GM21619 (cell line): ENCODE measurements at regions not wholly inside any gene's neighbourhood (a gene's known extent, or its start where the extent isn't known, plus 50 kb on each side); places are given as distances from the start of the nearest gene placed in this dataset.
"Not testable (repeated sequence)": the region's sequence is repeated elsewhere in the genome, so short reads cannot be mapped to it uniquely, and the experiment has no call there.

Source experiments
- ATAC-seq: cut with Tn5 transposase; IDR thresholded peaks from one replicate; pipeline ENCODE4 v1.9.1; 2021; ENCODE audit not compliant: unreplicated experiment

- ATAC-seq: peak; percentile 99
These were observed 841.9 kb upstream of the ACO1 start for GRCh38 chr9:31542384-31543055.

GRCh38 chr9:31554941-31555340 is 829.5 kb upstream of the ACO1 start:
- no peak for ATAC-seq

GRCh38 chr9:31556667-31557463 is 827.6 kb upstream of the ACO1 start:
- ATAC-seq: no peak

- not testable (repeated sequence) for ATAC-seq
These were observed 812.3 kb upstream of the ACO1 start for GRCh38 chr9:31572190-31572589.

GRCh38 chr9:31573561-31573960 is 810.9 kb upstream of the ACO1 start:
- no peak for ATAC-seq

- ATAC-seq: no peak
These were observed 810.3 kb upstream of the ACO1 start for GRCh38 chr9:31574006-31574765.

GRCh38 chr9:31582071-31582470 is 802.4 kb upstream of the ACO1 start:
- no peak for ATAC-seq

- ATAC-seq: no peak
These were observed 801.9 kb upstream of the ACO1 start for GRCh38 chr9:31582561-31582960.

- ATAC-seq: no peak
These were observed 799.3 kb upstream of the ACO1 start for GRCh38 chr9:31585158-31585557.

- no peak for ATAC-seq
These were observed 797.3 kb upstream of the ACO1 start for GRCh38 chr9:31587146-31587545.

- no peak for ATAC-seq
These were observed 796.4 kb upstream of the ACO1 start for GRCh38 chr9:31588006-31588405.

GRCh38 chr9:31588756-31589155 is 795.7 kb upstream of the ACO1 start:
- ATAC-seq: no peak

- no peak for ATAC-seq
These were observed 794.4 kb upstream of the ACO1 start for GRCh38 chr9:31590091-31590490.

GRCh38 chr9:31597086-31597485 is 787.4 kb upstream of the ACO1 start:
- not testable (repeated sequence) for ATAC-seq

GRCh38 chr9:31597977-31598376 is 786.5 kb upstream of the ACO1 start:
- ATAC-seq: peak; percentile 77

GRCh38 chr9:31601666-31602065 is 782.8 kb upstream of the ACO1 start:
- ATAC-seq: no peak

GRCh38 chr9:31604531-31604930 is 779.9 kb upstream of the ACO1 start:
- no peak for ATAC-seq

- ATAC-seq: no peak
These were observed 779.3 kb upstream of the ACO1 start for GRCh38 chr9:31605164-31605563.

GRCh38 chr9:31606678-31607077 is 777.8 kb upstream of the ACO1 start:
- ATAC-seq: no peak

GRCh38 chr9:31608416-31608815 is 776.0 kb upstream of the ACO1 start:
- no peak for ATAC-seq

GRCh38 chr9:31608881-31609280 is 775.6 kb upstream of the ACO1 start:
- ATAC-seq: no peak
